ENCODE measurements at regions not wholly inside any gene's neighbourhood (a gene's known extent, or its start where the extent isn't known, plus 50 kb on each side); places are given as distances from the start of the nearest gene placed in this dataset.

DNA sequence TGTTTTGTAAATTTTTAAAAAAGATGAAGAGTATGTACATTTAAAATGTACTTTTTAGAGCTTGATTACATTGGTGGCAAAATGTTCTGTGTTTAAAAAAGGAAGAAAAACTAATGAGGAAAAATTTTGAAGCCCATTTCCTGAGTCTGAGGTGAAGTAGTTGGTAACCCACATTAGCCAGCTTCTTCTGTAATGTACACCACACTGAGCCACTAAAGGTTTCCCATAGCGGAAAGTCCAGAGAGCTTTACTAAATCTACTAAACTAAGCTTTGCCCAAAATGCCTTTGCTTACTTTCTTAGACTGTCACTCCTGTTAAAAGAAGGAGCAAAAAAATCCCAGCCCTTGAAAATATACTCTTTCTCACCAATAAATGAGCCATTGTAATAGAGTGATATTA is 804.8 kb upstream of the ZEB2 start:
- no peak for DNase-seq
- no peaks in the 10 kb centered on the region for H3K4me1 ChIP-seq (replicated peaks; ENCODE audit: insufficient read depth)
- TF ChIP-seq, protein P1, sequence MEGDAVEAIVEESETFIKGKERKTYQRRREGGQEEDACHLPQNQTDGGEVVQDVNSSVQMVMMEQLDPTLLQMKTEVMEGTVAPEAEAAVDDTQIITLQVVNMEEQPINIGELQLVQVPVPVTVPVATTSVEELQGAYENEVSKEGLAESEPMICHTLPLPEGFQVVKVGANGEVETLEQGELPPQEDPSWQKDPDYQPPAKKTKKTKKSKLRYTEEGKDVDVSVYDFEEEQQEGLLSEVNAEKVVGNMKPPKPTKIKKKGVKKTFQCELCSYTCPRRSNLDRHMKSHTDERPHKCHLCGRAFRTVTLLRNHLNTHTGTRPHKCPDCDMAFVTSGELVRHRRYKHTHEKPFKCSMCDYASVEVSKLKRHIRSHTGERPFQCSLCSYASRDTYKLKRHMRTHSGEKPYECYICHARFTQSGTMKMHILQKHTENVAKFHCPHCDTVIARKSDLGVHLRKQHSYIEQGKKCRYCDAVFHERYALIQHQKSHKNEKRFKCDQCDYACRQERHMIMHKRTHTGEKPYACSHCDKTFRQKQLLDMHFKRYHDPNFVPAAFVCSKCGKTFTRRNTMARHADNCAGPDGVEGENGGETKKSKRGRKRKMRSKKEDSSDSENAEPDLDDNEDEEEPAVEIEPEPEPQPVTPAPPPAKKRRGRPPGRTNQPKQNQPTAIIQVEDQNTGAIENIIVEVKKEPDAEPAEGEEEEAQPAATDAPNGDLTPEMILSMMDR (conservative IDR thresholded peaks at IDR 0.05) = no peak
- TF ChIP-seq EZH2 (IDR thresholded peaks at IDR 0.05; ENCODE audit: low read depth) = no peak
- H2AFZ ChIP-seq = no peak overlapping the region
- BruUV-seq (replicated peaks) = no TSS peak
- POLR2A ChIA-PET (ENCODE audit: unreplicated experiment) = no interaction called here
- H3K4me3 ChIP-seq = no peak overlapping the region
- H3K27me3 ChIP-seq (ENCODE audit: insufficient read depth, low read depth) = no peaks in the 10 kb centered on the region
- no peaks in the 10 kb centered on the region for H3K36me3 ChIP-seq (ENCODE audit: low read depth)
- intact Hi-C loops (cut with micrococcal nuclease; ENCODE audit: unreplicated experiment) = no loop called here
- H3K9me2 ChIP-seq (ENCODE audit: insufficient read depth) = no peaks in the 10 kb centered on the region; the same call in 1 of the 2 replicates
- no peak overlapping the region for H3K27ac ChIP-seq
- CTCF ChIA-PET = no interaction called here
- no peaks in the 10 kb centered on the region for H3F3A ChIP-seq (ENCODE audit: insufficient read depth, low read depth)
- H3K4me2 ChIP-seq = no peak overlapping the region
- no peaks in the 10 kb centered on the region for H4K20me1 ChIP-seq (ENCODE audit: insufficient read depth)
- H3K79me2 ChIP-seq (ENCODE audit: low read depth) = no peaks in the 10 kb centered on the region
- H3K9me3 ChIP-seq (ENCODE audit: insufficient read depth, low read depth) = no peaks in the 10 kb centered on the region; the same call in 1 of the 2 replicates

DNA sequence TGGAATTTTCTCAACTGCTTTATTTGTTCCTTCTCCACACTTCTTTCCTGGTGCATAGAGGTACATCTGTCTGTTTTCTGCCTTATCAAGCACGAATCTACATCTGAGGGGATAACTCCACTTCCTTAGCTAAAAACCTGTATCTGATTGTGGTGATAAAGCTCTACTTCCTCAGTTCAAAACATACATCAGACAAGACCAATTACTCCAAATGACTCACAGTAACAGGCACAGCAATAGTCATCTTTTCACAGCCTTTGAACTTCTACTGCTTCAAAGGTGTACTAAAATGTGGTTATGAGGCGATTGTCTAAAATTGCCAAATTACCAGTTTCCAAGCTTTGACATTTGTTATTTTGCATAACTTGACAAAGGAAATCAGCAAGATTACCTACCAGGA is 803.6 kb upstream of the ZEB2 start:
- Histone ChIP-seq H3K27me3 (ENCODE audit: insufficient read depth, low read depth) (no peaks in the 10 kb centered on the region), H3K9me2 (ENCODE audit: insufficient read depth) (no peaks in the 10 kb centered on the region; the same call in 1 of the 2 replicates), H3K27ac (no peak overlapping the region), H3K36me3 (ENCODE audit: low read depth) (no peaks in the 10 kb centered on the region), H4K20me1 (ENCODE audit: insufficient read depth) (no peaks in the 10 kb centered on the region), H3K4me3 (no peak overlapping the region), H3K4me2 (no peak overlapping the region), H3K9me3 (ENCODE audit: insufficient read depth, low read depth) (no peaks in the 10 kb centered on the region; the same call in 1 of the 2 replicates), H3K4me1 (replicated peaks; ENCODE audit: insufficient read depth) (no peaks in the 10 kb centered on the region), H3F3A (ENCODE audit: insufficient read depth, low read depth) (no peaks in the 10 kb centered on the region), H3K79me2 (ENCODE audit: low read depth) (no peaks in the 10 kb centered on the region), H2AFZ (0 out of 2 replicates have a peak overlapping the region, but pooled peaks have one; percentile 20)
- no peak for DNase-seq
- intact Hi-C loops (cut with micrococcal nuclease; ENCODE audit: unreplicated experiment) = no loop called here
- BruUV-seq (replicated peaks) = no TSS peak
- CTCF ChIA-PET = no interaction called here
- POLR2A ChIA-PET (ENCODE audit: unreplicated experiment) = no interaction called here
- TF ChIP-seq, protein P1 (conservative IDR thresholded peaks at IDR 0.05) = no peak
- TF ChIP-seq EZH2 (IDR thresholded peaks at IDR 0.05; ENCODE audit: low read depth) = no peak

DNA sequence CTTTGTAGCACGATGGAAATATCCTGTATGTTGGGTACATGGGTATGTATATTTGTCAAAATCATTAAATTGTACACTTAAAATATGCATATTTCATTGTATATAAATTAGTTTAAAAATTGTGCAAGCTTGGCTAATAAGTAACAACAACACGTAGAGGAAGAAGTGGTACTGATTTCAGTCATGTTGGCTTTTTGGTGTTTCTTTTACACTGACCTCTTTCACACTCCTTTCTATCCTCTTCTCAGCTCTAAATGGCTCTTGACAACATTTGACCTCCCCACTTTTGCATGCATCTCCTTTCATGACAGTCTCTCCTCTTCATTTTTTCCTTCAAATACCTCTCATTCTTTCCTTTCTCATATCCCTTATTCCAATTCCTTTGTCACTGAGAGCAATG is 801.4 kb upstream of the ZEB2 start:
- CTCF ChIA-PET = no interaction called here
- H4K20me1 ChIP-seq (ENCODE audit: insufficient read depth) = no peaks in the 10 kb centered on the region
- POLR2A ChIA-PET (ENCODE audit: unreplicated experiment) = no interaction called here

More for the DNA sequence above, 801.4 kb upstream of the ZEB2 start:
- Histone ChIP-seq H3K9me2 (ENCODE audit: insufficient read depth) (no peaks in the 10 kb centered on the region; the same call in 1 of the 2 replicates), H3K4me3 (no peak overlapping the region), H3K27me3 (ENCODE audit: insufficient read depth, low read depth) (no peaks in the 10 kb centered on the region), H3K4me2 (no peak overlapping the region), H3K79me2 (ENCODE audit: low read depth) (no peaks in the 10 kb centered on the region), H3F3A (ENCODE audit: insufficient read depth, low read depth) (no peaks in the 10 kb centered on the region), H2AFZ (no peak overlapping the region), H3K4me1 (replicated peaks; ENCODE audit: insufficient read depth) (no peaks in the 10 kb centered on the region), H3K9me3 (ENCODE audit: insufficient read depth, low read depth) (no peaks in the 10 kb centered on the region; the same call in 1 of the 2 replicates), H3K36me3 (ENCODE audit: low read depth) (no peaks in the 10 kb centered on the region), H3K27ac (no peak overlapping the region)
- intact Hi-C loops (cut with micrococcal nuclease; ENCODE audit: unreplicated experiment) = no loop called here
- no TSS peak for BruUV-seq (replicated peaks)
- TF ChIP-seq EZH2 (IDR thresholded peaks at IDR 0.05; ENCODE audit: low read depth) = no peak
- TF ChIP-seq, protein P1 (conservative IDR thresholded peaks at IDR 0.05) = no peak
- no peak for DNase-seq
